ENCODE measurements at regions not wholly inside any gene's neighbourhood (a gene's known extent, or its start where the extent isn't known, plus 50 kb on each side); places are given as distances from the start of the nearest gene placed in this dataset.
"Not testable (repeated sequence)": the region's sequence is repeated elsewhere in the genome, so short reads cannot be mapped to it uniquely, and the experiment has no call there.

DNA sequence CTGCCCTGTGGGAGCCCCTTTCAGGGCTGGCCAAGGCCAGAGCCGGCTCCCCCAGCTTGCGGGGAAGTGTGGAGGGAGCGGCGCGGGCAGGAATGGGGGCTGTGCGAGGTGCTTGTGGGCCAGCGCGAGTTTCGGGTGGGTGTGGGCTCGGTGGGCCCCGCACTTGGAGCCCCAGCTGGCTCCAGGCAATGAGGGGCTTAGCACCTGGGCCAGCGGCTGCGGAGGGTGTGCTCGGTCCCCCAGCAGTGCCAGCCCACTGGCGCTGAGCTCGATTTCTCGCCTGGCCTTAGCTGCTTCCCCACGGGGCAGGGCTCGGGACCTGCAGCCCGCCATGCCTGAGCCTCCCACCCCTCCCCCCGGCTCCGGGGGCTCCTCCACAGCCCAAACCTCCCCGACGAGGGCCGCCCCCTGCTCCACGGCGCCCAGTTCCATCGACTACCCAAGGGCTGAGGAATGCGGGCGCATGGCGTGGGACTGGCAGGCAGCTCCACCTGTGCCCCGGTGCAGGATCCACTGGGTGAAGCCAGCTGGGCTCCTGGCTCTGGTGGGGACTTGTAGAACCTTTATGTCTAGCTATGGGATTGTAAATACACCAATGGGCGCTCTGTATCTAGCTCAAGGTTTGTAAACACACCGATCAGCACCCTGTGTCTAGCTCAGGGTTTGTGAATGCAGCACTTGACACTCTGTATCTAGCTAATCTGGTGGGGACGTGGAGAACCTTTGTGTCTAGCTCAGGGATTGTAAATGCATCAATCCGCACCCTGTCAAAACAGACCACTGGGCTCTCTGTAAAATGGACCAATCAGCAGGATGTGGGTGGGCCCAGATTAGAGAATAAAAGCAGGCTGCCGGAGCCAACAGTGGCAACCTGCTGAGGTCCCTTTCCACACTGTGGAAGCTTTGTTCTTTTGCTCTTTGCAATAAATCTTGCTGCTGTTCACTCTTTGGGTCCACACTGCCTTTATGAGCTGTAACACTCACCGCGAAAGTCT, 1379.1 kb downstream of the RAPGEF2 start:
- TF ChIP-seq, protein P1, sequence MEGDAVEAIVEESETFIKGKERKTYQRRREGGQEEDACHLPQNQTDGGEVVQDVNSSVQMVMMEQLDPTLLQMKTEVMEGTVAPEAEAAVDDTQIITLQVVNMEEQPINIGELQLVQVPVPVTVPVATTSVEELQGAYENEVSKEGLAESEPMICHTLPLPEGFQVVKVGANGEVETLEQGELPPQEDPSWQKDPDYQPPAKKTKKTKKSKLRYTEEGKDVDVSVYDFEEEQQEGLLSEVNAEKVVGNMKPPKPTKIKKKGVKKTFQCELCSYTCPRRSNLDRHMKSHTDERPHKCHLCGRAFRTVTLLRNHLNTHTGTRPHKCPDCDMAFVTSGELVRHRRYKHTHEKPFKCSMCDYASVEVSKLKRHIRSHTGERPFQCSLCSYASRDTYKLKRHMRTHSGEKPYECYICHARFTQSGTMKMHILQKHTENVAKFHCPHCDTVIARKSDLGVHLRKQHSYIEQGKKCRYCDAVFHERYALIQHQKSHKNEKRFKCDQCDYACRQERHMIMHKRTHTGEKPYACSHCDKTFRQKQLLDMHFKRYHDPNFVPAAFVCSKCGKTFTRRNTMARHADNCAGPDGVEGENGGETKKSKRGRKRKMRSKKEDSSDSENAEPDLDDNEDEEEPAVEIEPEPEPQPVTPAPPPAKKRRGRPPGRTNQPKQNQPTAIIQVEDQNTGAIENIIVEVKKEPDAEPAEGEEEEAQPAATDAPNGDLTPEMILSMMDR (IDR thresholded peaks at IDR 0.05): not testable (repeated sequence)
- not testable (repeated sequence) for TF ChIP-seq ESRRA (CRISPR knock-in tag; IDR thresholded peaks at IDR 0.05; ENCODE audit: borderline replicate concordance)
- TF ChIP-seq, protein P2, sequence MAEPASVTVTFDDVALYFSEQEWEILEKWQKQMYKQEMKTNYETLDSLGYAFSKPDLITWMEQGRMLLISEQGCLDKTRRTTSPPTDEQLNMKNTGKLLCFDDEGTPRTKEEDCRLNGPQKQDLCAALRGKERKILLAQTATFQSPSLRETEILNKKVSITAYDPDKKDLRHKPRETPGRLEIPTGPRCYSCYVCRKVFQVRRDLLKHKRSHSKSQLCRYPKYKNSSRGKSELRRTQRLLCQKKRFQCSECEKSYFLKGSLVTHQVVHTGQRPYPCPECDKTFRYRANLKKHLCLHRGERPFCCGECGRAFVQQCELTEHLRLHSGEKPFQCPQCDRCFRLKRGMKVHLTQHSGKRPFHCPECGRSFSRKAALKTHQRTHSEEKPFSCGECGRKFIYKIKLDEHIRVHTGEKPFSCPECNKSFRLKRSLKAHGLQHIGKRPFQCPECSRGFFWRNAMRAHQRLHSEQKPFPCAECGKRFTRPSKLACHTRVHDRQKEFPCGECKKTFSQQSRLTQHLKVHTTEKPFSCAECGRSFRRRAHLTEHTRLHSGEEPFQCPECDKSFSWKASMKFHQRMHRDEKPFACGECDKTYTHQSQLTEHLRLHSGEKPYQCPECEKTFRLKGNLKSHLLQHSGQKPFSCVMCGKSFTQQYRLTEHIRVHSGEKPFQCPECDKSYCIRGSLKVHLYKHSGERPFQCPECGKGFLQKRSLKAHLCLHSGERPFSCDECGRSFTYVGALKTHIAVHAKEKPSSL (CRISPR knock-in tag; conservative IDR thresholded peaks at IDR 0.05): not testable (repeated sequence)
- TF ChIP-seq, protein P3, sequence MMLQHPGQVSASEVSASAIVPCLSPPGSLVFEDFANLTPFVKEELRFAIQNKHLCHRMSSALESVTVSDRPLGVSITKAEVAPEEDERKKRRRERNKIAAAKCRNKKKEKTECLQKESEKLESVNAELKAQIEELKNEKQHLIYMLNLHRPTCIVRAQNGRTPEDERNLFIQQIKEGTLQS (CRISPR knock-in tag; conservative IDR thresholded peaks at IDR 0.05): not testable (repeated sequence)

Data from WTC11 (cell line).